GM10248 (cell line): ENCODE measurements at regions not wholly inside any gene's neighbourhood (a gene's known extent, or its start where the extent isn't known, plus 50 kb on each side); places are given as distances from the start of the nearest gene placed in this dataset.

Source experiments
- CTCF ChIA-PET: fragments of 300-600 bp; sonication (Branson Sonifier 250); formaldehyde crosslinking; extraction: SDS; loops from one replicate; lab custom pipeline; 2021; ENCODE audit warnings: antibody characterized with exemption; lab: Yijun Ruan, JAX
- POLR2A ChIA-PET: fragments of 350-650 bp; sonication (Branson Sonifier 250); formaldehyde crosslinking; extraction: SDS; loops from one replicate; lab custom pipeline; 2020; ENCODE audit warnings: antibody characterized with exemption; lab: Yijun Ruan, JAX
- DNase-seq: peaks from one replicate; pipeline ENCODE4 v3.0.0; 2012; ENCODE audit errors: extremely low spot score
- TF ChIP-seq, protein P1 (sequence below): IDR thresholded peaks from 2 replicates; pipeline ENCODE4 v1.5.1; 2012; ENCODE audit warnings: mild to moderate bottlenecking, low read depth; ENCODE audit errors: extremely low read depth, missing control alignments, control extremely low read depth

DNA sequence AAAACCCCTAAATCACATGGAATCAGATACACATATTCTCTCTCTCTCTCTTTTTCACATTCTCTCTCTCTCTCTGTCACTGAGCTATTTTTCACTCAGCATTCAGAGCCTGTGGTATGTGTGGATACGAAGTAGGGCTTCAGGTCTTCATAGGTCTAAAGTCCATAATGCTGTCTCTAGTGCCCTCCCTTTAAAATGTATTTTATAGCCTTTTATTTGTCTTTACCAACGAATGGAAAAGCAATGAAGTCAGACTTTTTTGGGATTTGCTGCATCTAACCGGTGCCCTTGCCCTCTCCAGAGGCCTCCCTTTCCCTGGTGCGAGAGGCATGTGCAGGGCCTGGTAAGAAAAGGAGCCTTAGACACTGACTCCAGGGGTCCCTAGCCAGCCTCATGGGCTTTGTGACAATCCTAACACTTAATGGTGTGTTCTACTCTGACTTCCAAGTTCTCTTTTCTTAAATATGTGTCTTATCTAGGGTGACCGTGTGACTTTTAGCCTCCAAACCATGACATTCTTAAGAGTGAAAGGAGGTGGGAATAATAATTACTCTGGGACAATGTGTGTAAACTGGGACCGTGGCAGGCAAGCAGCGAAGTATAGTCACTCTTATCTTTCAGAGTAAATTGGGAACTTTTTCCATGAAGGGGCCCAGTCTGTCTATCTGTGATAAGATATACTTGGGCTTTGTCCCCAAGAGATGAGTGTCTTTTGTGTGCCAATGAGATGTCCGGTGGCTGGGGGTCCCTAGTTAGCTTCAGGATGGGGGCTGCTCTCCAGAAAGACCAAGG, 101.1 kb downstream of the B3GNT2 start:
- TF ChIP-seq, protein P1, sequence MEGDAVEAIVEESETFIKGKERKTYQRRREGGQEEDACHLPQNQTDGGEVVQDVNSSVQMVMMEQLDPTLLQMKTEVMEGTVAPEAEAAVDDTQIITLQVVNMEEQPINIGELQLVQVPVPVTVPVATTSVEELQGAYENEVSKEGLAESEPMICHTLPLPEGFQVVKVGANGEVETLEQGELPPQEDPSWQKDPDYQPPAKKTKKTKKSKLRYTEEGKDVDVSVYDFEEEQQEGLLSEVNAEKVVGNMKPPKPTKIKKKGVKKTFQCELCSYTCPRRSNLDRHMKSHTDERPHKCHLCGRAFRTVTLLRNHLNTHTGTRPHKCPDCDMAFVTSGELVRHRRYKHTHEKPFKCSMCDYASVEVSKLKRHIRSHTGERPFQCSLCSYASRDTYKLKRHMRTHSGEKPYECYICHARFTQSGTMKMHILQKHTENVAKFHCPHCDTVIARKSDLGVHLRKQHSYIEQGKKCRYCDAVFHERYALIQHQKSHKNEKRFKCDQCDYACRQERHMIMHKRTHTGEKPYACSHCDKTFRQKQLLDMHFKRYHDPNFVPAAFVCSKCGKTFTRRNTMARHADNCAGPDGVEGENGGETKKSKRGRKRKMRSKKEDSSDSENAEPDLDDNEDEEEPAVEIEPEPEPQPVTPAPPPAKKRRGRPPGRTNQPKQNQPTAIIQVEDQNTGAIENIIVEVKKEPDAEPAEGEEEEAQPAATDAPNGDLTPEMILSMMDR, result no peak
- no peak for DNase-seq
- POLR2A ChIA-PET, result no interaction called here
- CTCF ChIA-PET, result interaction anchor here (1.0 to 2.3 kb wide), 7 partner anchors 8 to 110 kb away, joined by 3 to 8 read pairs (median 3); no protein-coding TSS in a partner anchor

DNA sequence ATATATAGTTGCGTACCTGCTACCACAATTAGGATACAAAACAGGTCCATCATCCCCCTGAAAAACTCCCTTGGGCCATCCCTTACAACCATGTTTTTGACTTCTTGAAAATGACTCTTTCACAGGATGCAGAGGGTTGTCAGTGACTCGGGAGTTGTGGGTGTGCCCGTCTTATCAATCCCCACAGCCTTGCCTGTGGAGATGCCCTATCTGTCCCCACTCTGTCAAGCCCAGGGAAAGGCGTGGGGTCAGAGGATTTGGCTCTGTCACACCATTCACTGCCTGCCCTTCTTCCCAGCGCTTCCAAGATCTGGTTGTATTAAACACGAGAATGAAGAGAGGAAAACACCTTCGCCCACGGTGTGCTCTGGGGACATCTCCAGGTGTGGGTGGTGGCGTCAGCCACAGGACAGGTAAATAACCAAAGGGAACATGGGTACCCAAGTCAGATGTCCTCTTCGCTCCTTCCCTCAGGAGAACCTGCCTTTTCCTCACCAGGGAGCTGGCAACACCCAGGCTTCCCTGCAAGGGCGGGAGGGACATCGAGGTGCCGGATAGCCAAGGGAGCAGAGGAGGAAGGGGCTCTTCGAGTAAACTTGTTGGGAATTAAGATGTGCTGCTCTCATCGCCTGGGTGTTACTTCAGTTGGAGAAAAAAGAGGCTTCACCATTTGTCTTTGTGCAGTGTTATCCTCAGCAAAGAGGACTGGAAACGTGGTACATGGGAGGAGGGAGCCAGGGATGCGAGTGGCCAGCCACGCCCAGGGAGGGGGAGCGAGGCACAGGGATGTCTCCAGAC, 100.3 kb downstream of the B3GNT2 start:
- TF ChIP-seq, protein P1, result no peak
- POLR2A ChIA-PET, result no interaction called here
- CTCF ChIA-PET, result interaction anchor here (1.0 to 2.3 kb wide), 5 partner anchors 7 to 111 kb away, joined by 3 to 8 read pairs (median 4); no protein-coding TSS in a partner anchor

DNA sequence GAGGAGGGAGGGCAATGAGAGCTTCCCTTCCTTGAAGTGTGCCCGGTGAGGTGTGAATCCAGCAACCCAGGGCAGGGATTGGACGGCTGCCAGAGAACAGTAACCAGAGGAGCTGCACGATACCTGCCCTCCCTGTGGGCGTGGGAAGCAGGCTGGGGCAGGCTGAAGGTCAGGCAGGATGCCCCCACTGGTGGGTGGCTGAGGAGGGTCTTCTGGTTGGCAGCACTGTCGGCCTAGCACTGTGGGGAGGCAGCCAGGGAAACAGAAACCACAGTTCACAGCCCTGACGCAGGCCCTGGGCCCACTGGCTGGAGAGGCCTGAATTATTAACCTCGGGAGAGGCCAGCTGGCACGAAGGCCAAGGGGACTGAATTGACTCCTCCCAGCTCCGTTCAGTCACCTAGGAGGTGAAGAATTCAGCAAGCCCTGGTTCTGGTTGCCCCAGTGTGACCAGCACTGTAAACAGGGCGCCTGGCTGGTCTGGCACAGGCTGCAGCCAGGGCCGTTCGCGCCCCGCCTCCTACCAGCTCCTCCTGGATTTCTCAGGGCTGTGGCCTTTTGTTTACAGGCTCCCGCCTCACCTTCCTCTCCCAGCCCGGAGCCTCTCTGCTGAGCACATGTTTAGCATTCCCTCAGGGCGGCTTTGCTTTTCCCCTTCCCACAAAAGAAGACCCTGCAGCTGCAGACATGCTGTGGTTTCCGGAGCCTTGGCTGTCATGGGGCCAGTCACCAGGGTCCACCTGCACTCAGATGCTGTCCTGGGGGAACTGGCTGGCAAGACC, 97.8 kb downstream of the B3GNT2 start:
- ChIA-PET CTCF (interaction anchor here (0.8 to 2.4 kb wide), 4 partner anchors 9 to 300 kb away, joined by 3 to 18 read pairs (median 4); no protein-coding TSS in a partner anchor), POLR2A (interaction anchor here (0.9 kb wide), 1 partner anchor 10 kb away, joined by 6 read pairs; no protein-coding TSS in a partner anchor)
- no peak for DNase-seq
- TF ChIP-seq, protein P1, result no peak

More for the DNA sequence above, 100.3 kb downstream of the B3GNT2 start:
- DNase-seq, result no peak

DNA sequence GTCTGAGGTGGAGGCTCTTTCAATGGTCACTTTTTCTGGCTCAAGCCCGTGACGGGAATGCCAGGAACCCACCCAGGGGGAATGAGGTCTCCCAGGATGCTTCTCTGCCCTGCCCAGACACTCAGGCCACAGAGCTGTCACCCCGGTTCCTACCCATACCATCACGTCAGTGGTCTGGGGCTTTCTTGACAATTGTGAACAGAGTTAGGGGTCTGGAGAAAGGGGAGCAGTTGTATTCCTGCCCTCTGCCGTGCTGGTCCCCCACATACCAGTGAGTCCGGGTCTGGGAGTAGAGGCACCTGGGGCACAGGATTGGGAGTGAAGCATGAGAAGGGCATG, 97.2 kb downstream of the B3GNT2 start:
- ChIA-PET POLR2A (interaction anchor here (0.9 kb wide), 1 partner anchor 10 kb away, joined by 6 read pairs; no protein-coding TSS in a partner anchor), CTCF (interaction anchor here (1.2 to 2.4 kb wide), 3 partner anchors 10 to 300 kb away, joined by 3 to 18 read pairs (median 4); no protein-coding TSS in a partner anchor)
- TF ChIP-seq, protein P1, result no peak
- DNase-seq, result no peak

DNA sequence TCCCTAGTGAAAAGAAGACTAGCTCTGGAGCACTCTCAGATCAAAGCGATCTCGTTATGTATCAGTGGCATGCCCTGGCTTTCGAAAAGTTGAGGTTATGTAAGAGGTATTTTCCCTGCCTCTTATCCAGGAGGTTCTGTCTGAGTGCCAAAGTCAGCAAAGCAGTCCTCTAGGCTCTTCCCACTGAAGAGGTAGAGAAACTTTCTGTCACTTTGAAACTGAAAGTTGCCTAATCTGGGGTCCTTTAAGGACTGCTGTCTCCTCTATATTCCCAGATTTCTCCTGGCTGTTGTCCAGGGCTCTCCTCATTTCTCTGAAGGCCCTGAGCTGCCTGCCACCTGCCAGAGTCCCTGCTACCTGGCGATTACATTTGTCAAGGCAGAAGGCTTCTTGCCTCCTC, 96.3 kb downstream of the B3GNT2 start:
- ChIA-PET POLR2A (no interaction called here), CTCF (interaction anchor here (2.4 kb wide), 1 partner anchor 11 kb away, joined by 18 read pairs; no protein-coding TSS in a partner anchor)
- no peak for DNase-seq
- TF ChIP-seq, protein P1, result no peak
